ENCODE measurements at regions not wholly inside any gene's neighbourhood (a gene's known extent, or its start where the extent isn't known, plus 50 kb on each side); places are given as distances from the start of the nearest gene placed in this dataset.

DNA sequence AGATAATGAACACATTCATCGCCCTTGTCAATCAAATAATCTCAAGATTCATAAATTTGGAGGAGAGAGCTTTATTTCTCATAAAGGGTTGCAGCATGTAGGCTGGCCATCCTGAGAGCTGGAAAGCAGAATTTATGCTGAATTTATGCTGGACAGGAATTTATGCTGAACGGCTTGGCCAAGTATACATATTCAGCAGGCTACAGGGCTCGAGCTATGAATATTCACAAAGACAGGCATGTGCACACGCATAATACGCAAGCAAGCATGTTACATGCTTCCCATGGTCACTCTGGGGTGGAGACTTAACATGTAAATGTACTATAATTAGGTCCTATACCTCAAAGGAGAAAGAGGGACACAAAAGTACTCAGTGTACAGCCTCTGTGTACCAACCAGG lies 618.8 kb downstream of the METTL4 start:
- Histone ChIP-seq H3K27me3 (ENCODE audit: control insufficient read depth, insufficient read depth, low read length) (no peaks in the 10 kb centered on the region), H3K4me3 (ENCODE audit: low read depth, low read length) (no peak overlapping the region), H3K36me3 (ENCODE audit: control insufficient read depth, insufficient read depth, low read length) (no peaks in the 10 kb centered on the region)
- TF ChIP-seq CTCF (IDR thresholded peaks at IDR 0.05; ENCODE audit: insufficient read depth, low read length, severe bottlenecking) = no peak
- DNase-seq (ENCODE audit: low read depth) = no peak
- FAIRE-seq = no peak

DNA sequence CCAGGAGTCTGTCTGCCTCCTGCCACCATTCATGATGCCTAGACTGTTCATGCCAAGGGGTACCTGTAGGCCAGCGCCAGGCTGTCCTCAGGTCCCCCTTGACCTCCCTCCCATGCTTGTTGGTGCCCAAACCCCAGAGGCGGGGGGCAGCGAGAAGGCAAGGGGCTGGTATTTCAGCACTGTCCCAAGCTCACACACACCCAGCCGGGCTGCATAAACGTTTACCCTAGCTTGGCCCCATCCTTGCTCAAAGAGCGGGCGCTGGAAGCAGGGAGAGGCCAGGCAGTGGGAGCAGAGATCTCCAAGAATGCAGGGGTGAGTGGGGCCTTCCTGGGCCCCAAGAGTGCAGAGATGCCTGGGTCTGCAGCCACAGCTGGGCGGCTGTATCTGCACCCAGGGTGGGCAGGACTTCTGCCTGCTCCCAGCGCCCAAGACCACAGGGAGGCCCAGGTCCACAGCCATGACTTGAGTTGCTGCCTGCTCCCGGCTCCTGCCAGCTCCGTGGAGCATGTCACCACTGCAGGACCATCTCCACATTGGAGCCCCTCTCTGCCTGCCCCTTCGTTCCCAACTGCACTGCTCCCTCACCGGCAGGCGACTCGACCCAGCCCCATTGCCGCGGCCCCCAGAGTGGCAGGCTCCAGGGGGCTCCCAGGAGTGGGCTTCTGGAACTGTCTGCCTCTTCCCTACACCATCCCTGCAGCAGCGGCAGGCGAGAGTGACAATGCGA lies 616.6 kb downstream of the METTL4 start:
- DNase-seq (ENCODE audit: low read depth) = no peak
- TF ChIP-seq CTCF (IDR thresholded peaks at IDR 0.05; ENCODE audit: insufficient read depth, low read length, severe bottlenecking) = no peak
- FAIRE-seq = no peak

GRCh38 chr18:1958798-1959197 lies 612.5 kb downstream of the METTL4 start:
- TF ChIP-seq CTCF (IDR thresholded peaks at IDR 0.05; ENCODE audit: insufficient read depth, low read length, severe bottlenecking) = no peak
- H3K36me3 ChIP-seq (ENCODE audit: control insufficient read depth, insufficient read depth, low read length) = no peaks in the 10 kb centered on the region
- no peak overlapping the region for H3K4me3 ChIP-seq (ENCODE audit: low read depth, low read length)
- FAIRE-seq (no peak), DNase-seq (ENCODE audit: low read depth) (no peak)
- H3K27me3 ChIP-seq (ENCODE audit: control insufficient read depth, insufficient read depth, low read length) = no peaks in the 10 kb centered on the region

More for the DNA sequence above, 616.6 kb downstream of the METTL4 start:
- H3K4me3 ChIP-seq (ENCODE audit: low read depth, low read length) = no peak overlapping the region
- H3K27me3 ChIP-seq (ENCODE audit: control insufficient read depth, insufficient read depth, low read length) = no peaks in the 10 kb centered on the region
- H3K36me3 ChIP-seq (ENCODE audit: control insufficient read depth, insufficient read depth, low read length) = no peaks in the 10 kb centered on the region

- Histone ChIP-seq H3K4me3 (ENCODE audit: low read depth, low read length) (no peak overlapping the region), H3K36me3 (ENCODE audit: control insufficient read depth, insufficient read depth, low read length) (no peaks in the 10 kb centered on the region), H3K27me3 (ENCODE audit: control insufficient read depth, insufficient read depth, low read length) (no peaks in the 10 kb centered on the region)
- TF ChIP-seq CTCF (IDR thresholded peaks at IDR 0.05; ENCODE audit: insufficient read depth, low read length, severe bottlenecking) = no peak
- DNase-seq (ENCODE audit: low read depth) (no peak), FAIRE-seq (no peak)
Observed at GRCh38 chr18:1965016-1965415, 606.3 kb downstream of the METTL4 start.

DNA sequence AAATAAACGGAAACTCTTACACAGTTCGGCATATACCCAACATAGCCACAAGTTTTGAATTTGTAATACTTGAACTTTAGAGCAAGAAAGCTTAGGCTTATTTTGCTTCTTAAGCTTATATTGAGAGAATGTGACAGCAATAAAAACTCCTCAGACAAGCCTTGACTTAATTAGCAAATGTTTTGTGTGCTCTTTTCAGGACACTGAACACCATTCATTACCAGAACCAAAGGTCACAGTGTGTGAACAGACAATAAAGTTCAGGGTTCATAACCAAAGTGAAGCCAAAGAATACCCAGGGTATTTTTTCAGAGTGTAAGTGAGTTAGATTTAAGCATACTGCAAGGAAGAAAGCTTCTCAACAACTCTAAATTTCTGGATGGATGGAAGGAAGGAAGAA lies 605.8 kb downstream of the METTL4 start:
- Histone ChIP-seq H3K36me3 (ENCODE audit: control insufficient read depth, insufficient read depth, low read length) (no peaks in the 10 kb centered on the region), H3K27me3 (ENCODE audit: control insufficient read depth, insufficient read depth, low read length) (no peaks in the 10 kb centered on the region), H3K4me3 (ENCODE audit: low read depth, low read length) (no peak overlapping the region)
- DNase-seq (ENCODE audit: low read depth) (no peak), FAIRE-seq (no peak)
- no peak for TF ChIP-seq CTCF (IDR thresholded peaks at IDR 0.05; ENCODE audit: insufficient read depth, low read length, severe bottlenecking)

All from bronchial epithelial cell (primary cell).